DND-41 (cell line): ENCODE measurements at regions not wholly inside any gene's neighbourhood (a gene's known extent, or its start where the extent isn't known, plus 50 kb on each side); places are given as distances from the start of the nearest gene placed in this dataset.

Source experiments
- ATAC-seq: fragments of 200-7000 bp; cut with Tn5 transposase; 3 replicates; pipeline ENCODE4 v1.9.1; 2021; ENCODE audit warnings: low read depth; ENCODE audit not compliant: insufficient read depth
- DNase-seq: peaks from one replicate; pipeline ENCODE4 v3.0.0-alpha.2; 2020
- H2AFZ ChIP-seq: 2 replicates; pipeline ENCODE4 v1.6.0; 2012; ENCODE audit warnings: low read depth, low read length
- H3K27ac ChIP-seq: 2 replicates; pipeline ENCODE4 v1.5.1; 2012; ENCODE audit warnings: low read length, inconsistent platforms
- H3K27me3 ChIP-seq: fragments of 200-600 bp; sonication (generic); 2 replicates; pipeline ENCODE4 v1.6.0; 2012; ENCODE audit warnings: low read length, mild to moderate bottlenecking, inconsistent platforms; ENCODE audit not compliant: insufficient read depth, poor library complexity
- H3K36me3 ChIP-seq: 2 replicates; pipeline ENCODE4 v1.5.1; 2012; ENCODE audit warnings: low read length, inconsistent platforms; ENCODE audit not compliant: insufficient read depth
- H3K4me1 ChIP-seq: 2 replicates; pipeline ENCODE4 v1.5.1; 2012; ENCODE audit warnings: mild to moderate bottlenecking, low read length; ENCODE audit not compliant: insufficient read depth
- H3K4me2 ChIP-seq: 2 replicates; pipeline ENCODE4 v1.6.0; 2012; ENCODE audit warnings: mild to moderate bottlenecking, moderate library complexity, low read length, inconsistent platforms; ENCODE audit not compliant: insufficient read depth
- H3K4me3 ChIP-seq, 2 experiments: fragments of 200-600 bp in 1 of 2; shearing (Covaris generic) in 1 of 2; 2 replicates each; pipeline ENCODE4 v1.5.1; 2012 to 2016; ENCODE audit warnings: inconsistent platforms in 2 of 2, low read length in 2 of 2, mild to moderate bottlenecking in 2 of 2, low read depth in 1 of 2, moderate library complexity in 1 of 2
- H3K79me2 ChIP-seq: 2 replicates; pipeline ENCODE4 v1.6.0; 2012; ENCODE audit warnings: low read length, inconsistent platforms; ENCODE audit not compliant: insufficient read depth
- H3K9ac ChIP-seq: 2 replicates; pipeline ENCODE4 v1.6.0; 2012; ENCODE audit warnings: low read depth, mild to moderate bottlenecking, inconsistent platforms, low read length, moderate library complexity
- H3K9me3 ChIP-seq: 2 replicates; pipeline ENCODE4 v1.5.1; 2012; ENCODE audit warnings: low read length, moderate library complexity, mild to moderate bottlenecking, inconsistent platforms; ENCODE audit not compliant: insufficient read depth, severe bottlenecking
- H4K20me1 ChIP-seq: 2 replicates; pipeline ENCODE4 v1.6.0; 2012; ENCODE audit warnings: low read length; ENCODE audit not compliant: insufficient read depth
- EZH2 ChIP-seq: IDR thresholded peaks from 3 replicates; pipeline ENCODE4 v1.6.1; 2012; ENCODE audit warnings: borderline replicate concordance, low read depth, mild to moderate bottlenecking, moderate library complexity, low read length, inconsistent platforms; ENCODE audit not compliant: severe bottlenecking
- TF ChIP-seq, protein P1 (sequence below): IDR thresholded peaks from 2 replicates; pipeline ENCODE4 v1.5.1; 2012; ENCODE audit warnings: borderline replicate concordance, low read length, moderate library complexity, mild to moderate bottlenecking; ENCODE audit not compliant: poor library complexity, severe bottlenecking; ENCODE audit errors: extremely low read depth

DNA sequence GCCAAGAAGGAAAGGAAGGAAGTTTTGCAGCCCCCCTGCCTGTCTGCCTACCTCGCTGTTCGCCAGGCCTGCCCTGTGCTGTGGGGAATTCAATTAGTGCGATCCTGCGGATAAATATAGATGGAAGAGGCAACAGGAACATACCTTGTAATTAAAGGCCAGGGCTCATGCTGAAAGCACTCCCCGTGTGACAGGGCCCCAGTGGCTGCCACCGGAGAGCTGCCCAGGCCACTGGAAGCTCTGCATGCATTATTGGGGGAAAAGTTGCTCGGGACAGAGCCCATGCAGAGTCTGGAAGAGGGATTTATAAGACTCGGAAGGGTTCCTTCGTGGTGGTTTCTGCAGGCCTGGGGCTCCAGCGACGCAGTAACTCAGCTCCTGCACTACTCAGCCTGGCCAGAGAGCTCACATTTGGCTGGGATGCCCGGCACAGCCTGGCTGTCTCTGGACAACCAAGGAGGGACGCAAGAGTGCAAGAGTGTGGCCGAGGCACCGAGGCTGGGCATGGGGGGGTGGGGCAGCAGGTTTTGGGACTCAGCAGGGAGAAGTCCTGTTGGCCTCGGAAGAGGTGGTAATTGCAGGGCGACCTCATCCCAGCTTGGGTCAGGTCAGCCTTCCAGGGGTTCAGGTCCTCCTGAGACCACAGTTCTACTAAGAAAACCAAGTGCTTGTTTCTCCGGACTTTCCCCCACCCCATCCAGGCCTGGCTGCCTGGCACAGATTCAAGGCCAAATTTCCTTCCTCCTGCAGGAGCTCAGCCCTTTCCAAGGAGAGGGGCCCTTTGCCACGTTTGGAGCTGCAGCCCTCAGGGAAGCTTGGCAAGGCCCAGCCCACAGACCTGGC, 68.1 kb upstream of the GGTA1 start:
- DNase-seq (no peak), ATAC-seq (no peak)
- no peak overlapping the region for H3K4me3 ChIP-seq
- H3K27ac ChIP-seq, result no peak overlapping the region
- no peak for TF ChIP-seq EZH2
- TF ChIP-seq, protein P1, sequence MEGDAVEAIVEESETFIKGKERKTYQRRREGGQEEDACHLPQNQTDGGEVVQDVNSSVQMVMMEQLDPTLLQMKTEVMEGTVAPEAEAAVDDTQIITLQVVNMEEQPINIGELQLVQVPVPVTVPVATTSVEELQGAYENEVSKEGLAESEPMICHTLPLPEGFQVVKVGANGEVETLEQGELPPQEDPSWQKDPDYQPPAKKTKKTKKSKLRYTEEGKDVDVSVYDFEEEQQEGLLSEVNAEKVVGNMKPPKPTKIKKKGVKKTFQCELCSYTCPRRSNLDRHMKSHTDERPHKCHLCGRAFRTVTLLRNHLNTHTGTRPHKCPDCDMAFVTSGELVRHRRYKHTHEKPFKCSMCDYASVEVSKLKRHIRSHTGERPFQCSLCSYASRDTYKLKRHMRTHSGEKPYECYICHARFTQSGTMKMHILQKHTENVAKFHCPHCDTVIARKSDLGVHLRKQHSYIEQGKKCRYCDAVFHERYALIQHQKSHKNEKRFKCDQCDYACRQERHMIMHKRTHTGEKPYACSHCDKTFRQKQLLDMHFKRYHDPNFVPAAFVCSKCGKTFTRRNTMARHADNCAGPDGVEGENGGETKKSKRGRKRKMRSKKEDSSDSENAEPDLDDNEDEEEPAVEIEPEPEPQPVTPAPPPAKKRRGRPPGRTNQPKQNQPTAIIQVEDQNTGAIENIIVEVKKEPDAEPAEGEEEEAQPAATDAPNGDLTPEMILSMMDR, result no peak
- no peak overlapping the region for H3K9ac ChIP-seq
- H3K4me2 ChIP-seq, result no peak overlapping the region
- no peaks in the 10 kb centered on the region for H3K4me1 ChIP-seq
- no peaks in the 10 kb centered on the region for H3K36me3 ChIP-seq
- H4K20me1 ChIP-seq, result no peaks in the 10 kb centered on the region; the same call in 1 of the 2 replicates
- H3K27me3 ChIP-seq, result peaks cover 3% of the 10 kb centered on the region
- H2AFZ ChIP-seq, result no peak overlapping the region
- no peaks in the 10 kb centered on the region for H3K79me2 ChIP-seq
- H3K9me3 ChIP-seq, result no peaks in the 10 kb centered on the region

DNA sequence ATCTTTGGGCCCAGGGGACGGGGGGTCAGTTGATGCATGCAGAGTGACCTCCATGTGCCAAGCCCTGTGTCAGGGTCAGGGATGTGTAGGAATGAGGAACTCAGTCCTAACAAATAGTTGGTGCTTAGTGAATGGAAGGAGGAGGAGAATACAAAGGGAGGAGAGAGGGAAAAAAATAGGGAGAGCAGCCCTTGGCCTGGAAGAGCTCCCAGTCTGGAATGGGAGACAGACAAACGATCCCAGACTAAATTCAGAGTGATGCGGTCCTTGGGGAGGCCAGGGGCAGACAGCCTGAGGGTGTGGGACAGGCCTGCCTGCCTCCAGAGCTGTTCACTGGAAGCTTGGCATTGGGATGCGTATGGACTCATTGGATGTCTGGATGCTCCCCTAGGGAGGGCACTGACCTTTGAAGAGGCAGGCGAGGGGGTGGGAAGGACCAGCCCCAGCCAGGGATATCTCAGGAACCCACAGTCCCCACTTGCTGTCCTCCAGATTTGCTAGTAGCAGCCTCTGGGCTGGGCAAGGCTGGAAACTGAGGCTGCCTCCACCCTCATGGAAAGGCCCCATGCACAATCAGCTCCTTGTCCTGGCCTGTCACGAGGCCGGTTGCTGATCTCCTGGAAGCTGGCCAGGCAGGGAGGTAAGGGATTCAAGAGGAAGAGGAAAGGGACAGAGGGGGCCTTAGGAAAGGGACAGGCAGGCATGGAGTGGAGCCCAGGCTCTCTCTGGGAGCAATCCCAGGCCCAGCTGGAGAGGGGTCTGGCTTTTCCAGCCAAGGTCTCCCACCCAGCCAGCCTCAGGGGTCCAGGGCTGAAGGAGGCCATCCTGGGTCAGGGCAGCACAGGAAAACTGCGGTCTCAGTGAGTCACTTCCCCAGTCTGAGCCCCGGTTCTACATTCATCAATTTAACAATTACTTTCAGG, 69.0 kb upstream of the GGTA1 start:
- TF ChIP-seq EZH2, result no peak
- TF ChIP-seq, protein P1, result no peak
- Histone ChIP-seq H3K36me3 (no peaks in the 10 kb centered on the region), H3K4me3 (no peak overlapping the region), H4K20me1 (no peaks in the 10 kb centered on the region; the same call in 1 of the 2 replicates), H3K79me2 (no peaks in the 10 kb centered on the region), H3K27ac (no peak overlapping the region), H3K27me3 (peaks cover 3% of the 10 kb centered on the region), H2AFZ (no peak overlapping the region), H3K4me1 (no peaks in the 10 kb centered on the region), H3K9me3 (no peaks in the 10 kb centered on the region), H3K4me2 (no peak overlapping the region), H3K9ac (no peak overlapping the region)
- no peak for ATAC-seq
- no peak for DNase-seq

DNA sequence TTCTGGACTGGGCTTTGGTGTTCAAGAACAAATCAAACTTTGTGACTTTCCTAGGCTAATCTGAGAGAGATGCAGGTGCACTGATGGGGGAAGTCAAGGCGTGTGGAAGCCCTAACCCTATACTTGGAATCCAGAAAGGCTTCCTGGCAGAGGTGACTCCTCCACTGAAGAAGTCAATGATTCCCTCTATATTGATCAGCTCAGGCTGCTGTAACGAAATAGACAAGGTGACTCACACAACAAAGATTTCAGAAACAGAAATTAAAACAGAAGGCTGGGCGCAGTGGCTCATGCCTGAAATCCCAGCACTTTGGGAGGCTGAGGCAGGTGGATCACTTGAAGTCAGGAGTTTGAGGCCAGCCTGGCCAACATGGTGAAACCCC, 69.6 kb upstream of the GGTA1 start:
- no peak overlapping the region for H3K4me2 ChIP-seq
- no peak overlapping the region for H3K27ac ChIP-seq
- ATAC-seq, result no peak
- H2AFZ ChIP-seq, result no peak overlapping the region
- H3K4me1 ChIP-seq, result no peaks in the 10 kb centered on the region
- no peak for DNase-seq
- H3K36me3 ChIP-seq, result no peaks in the 10 kb centered on the region
- no peaks in the 10 kb centered on the region; the same call in 1 of the 2 replicates for H4K20me1 ChIP-seq
- no peaks in the 10 kb centered on the region for H3K79me2 ChIP-seq
- TF ChIP-seq, protein P1, result no peak
- TF ChIP-seq EZH2, result no peak
- no peak overlapping the region for H3K4me3 ChIP-seq
- H3K9me3 ChIP-seq, result no peaks in the 10 kb centered on the region
- peaks cover 3% of the 10 kb centered on the region for H3K27me3 ChIP-seq
- H3K9ac ChIP-seq, result no peak overlapping the region
